ENCODE measurements at regions not wholly inside any gene's neighbourhood (a gene's known extent, or its start where the extent isn't known, plus 50 kb on each side); places are given as distances from the start of the nearest gene placed in this dataset.

DNA sequence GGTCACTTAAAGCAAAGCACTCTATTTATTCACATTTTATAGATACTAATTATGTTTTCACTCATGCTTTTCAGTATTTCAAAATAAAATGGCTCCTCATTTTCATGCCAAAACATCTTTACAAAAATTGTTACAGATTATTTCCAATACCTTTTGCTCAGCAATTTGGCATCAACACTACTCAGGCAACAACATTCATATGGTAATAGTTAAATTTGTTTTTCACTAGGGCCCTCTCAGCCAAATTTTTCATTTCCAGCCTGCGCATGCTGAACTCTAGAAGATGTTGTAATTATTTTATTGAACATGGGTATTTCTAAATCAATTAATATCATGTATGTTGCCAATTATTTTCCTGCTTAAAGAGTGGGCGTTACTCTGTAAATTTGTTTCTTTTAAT is 225.6 kb downstream of the ANTXR2 start:
- CTCF ChIA-PET, result no interaction called here
- no TSS peak for BruUV-seq (replicated peaks)

DNA sequence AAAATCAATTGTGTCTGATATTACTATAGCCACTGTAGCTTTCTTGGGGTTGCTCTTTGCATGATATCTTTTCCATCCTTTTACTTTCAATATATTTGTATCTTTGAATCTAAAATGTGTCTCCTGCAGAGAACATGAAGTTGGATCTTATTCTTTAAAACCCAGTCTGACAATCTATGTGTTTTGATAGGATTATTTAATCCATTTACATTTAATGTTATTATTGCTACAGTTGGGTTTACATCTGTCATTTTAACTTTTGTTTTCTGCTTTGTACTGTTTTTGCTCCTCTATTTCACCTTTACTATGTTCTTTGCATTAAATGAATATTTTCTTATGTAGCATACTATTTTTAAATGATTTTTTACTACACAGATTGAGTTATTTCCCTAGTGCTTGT is 230.9 kb downstream of the ANTXR2 start:
- POLR2A ChIA-PET, result no interaction called here
- BruUV-seq (replicated peaks), result no TSS peak
- TF ChIP-seq POLR2A (IDR thresholded peaks at IDR 0.05; ENCODE audit: low read depth, low read length) (no peak), GATA2 (IDR thresholded peaks at IDR 0.05; ENCODE audit: insufficient read depth, insufficient read length, low read depth, low read length) (no peak), POLR2AphosphoS5 (IDR thresholded peaks at IDR 0.05; ENCODE audit: insufficient read depth, low read depth, low read length) (no peak), EZH2 (IDR thresholded peaks at IDR 0.05; ENCODE audit: borderline replicate concordance, low read depth, low read length, severe bottlenecking) (no peak), MYC (IDR thresholded peaks at IDR 0.05; ENCODE audit: low read depth, low read length) (no peak)
- TF ChIP-seq, protein P1, sequence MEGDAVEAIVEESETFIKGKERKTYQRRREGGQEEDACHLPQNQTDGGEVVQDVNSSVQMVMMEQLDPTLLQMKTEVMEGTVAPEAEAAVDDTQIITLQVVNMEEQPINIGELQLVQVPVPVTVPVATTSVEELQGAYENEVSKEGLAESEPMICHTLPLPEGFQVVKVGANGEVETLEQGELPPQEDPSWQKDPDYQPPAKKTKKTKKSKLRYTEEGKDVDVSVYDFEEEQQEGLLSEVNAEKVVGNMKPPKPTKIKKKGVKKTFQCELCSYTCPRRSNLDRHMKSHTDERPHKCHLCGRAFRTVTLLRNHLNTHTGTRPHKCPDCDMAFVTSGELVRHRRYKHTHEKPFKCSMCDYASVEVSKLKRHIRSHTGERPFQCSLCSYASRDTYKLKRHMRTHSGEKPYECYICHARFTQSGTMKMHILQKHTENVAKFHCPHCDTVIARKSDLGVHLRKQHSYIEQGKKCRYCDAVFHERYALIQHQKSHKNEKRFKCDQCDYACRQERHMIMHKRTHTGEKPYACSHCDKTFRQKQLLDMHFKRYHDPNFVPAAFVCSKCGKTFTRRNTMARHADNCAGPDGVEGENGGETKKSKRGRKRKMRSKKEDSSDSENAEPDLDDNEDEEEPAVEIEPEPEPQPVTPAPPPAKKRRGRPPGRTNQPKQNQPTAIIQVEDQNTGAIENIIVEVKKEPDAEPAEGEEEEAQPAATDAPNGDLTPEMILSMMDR (IDR thresholded peaks at IDR 0.05; ENCODE audit: extremely low read depth in 1 of 2, insufficient read depth in 1 of 2, low read depth in 1 of 2, low read length in 2 of 2), result no peak
- no peak overlapping the region for H3K27ac ChIP-seq (ENCODE audit: insufficient read depth, low read depth, low read length)
- H3K4me2 ChIP-seq (ENCODE audit: insufficient read depth, low read length), result no peak overlapping the region
- FAIRE-seq, result no peak
- no peaks in the 10 kb centered on the region for H3K79me2 ChIP-seq (ENCODE audit: control insufficient read depth, insufficient read depth, low read length)
- intact Hi-C loops (cut with micrococcal nuclease), result no loop called here
- H3K9me3 ChIP-seq (replicated peaks; ENCODE audit: control insufficient read depth, insufficient read depth, low read length), result no peaks in the 10 kb centered on the region
- CTCF ChIA-PET, result no interaction called here
- no peak overlapping the region for H3K9ac ChIP-seq (replicated peaks; ENCODE audit: extremely low read depth, insufficient read depth, low read length)
- no peak overlapping the region for H3K4me3 ChIP-seq (replicated peaks in 1 of 3; ENCODE audit: insufficient read depth in 1 of 3, low read depth in 1 of 3, low read length in 3 of 3)
- no peaks in the 10 kb centered on the region for H3K4me1 ChIP-seq (ENCODE audit: control insufficient read depth, extremely low read depth, insufficient read depth, low read length)
- no peaks in the 10 kb centered on the region for H3K9me1 ChIP-seq (replicated peaks; ENCODE audit: control insufficient read depth, extremely low read depth, insufficient read depth, low read length)
- H4K20me1 ChIP-seq (replicated peaks; ENCODE audit: control insufficient read depth, extremely low read depth, insufficient read depth, low read length), result no peaks in the 10 kb centered on the region
- H3K27me3 ChIP-seq (ENCODE audit: control insufficient read depth in 2 of 2, insufficient read depth in 2 of 2, low read length in 2 of 2), result no peaks in the 10 kb centered on the region
- no peaks in the 10 kb centered on the region for H3K36me3 ChIP-seq (ENCODE audit: control insufficient read depth in 2 of 2, extremely low read depth in 1 of 2, insufficient read depth in 2 of 2, low read length in 2 of 2)
- no peak for DNase-seq (ENCODE audit: low read depth, low spot score)
- dilution Hi-C loops (cut with MboI; ENCODE audit: extremely low pct_ligation_motif_present, low sequenced_read_pairs), result no loop called here
- no peak overlapping the region for H2AFZ ChIP-seq (ENCODE audit: low read depth, low read length)

More for the DNA sequence above, 225.6 kb downstream of the ANTXR2 start:
- Histone ChIP-seq H3K4me2 (ENCODE audit: insufficient read depth, low read length) (no peak overlapping the region), H3K9me1 (replicated peaks; ENCODE audit: control insufficient read depth, extremely low read depth, insufficient read depth, low read length) (no peaks in the 10 kb centered on the region), H3K27me3 (ENCODE audit: control insufficient read depth in 2 of 2, insufficient read depth in 2 of 2, low read length in 2 of 2) (no peaks in the 10 kb centered on the region), H2AFZ (ENCODE audit: low read depth, low read length) (no peak overlapping the region), H3K9ac (replicated peaks; ENCODE audit: extremely low read depth, insufficient read depth, low read length) (no peak overlapping the region), H3K4me3 (replicated peaks in 1 of 3; ENCODE audit: insufficient read depth in 1 of 3, low read depth in 1 of 3, low read length in 3 of 3) (no peak overlapping the region), H3K4me1 (ENCODE audit: control insufficient read depth, extremely low read depth, insufficient read depth, low read length) (peaks cover 8% of the 10 kb centered on the region), H4K20me1 (replicated peaks; ENCODE audit: control insufficient read depth, extremely low read depth, insufficient read depth, low read length) (no peaks in the 10 kb centered on the region), H3K36me3 (ENCODE audit: control insufficient read depth in 2 of 2, extremely low read depth in 1 of 2, insufficient read depth in 2 of 2, low read length in 2 of 2) (no peaks in the 10 kb centered on the region), H3K79me2 (ENCODE audit: control insufficient read depth, insufficient read depth, low read length) (no peaks in the 10 kb centered on the region), H3K27ac (ENCODE audit: insufficient read depth, low read depth, low read length) (no peak overlapping the region), H3K9me3 (replicated peaks; ENCODE audit: control insufficient read depth, insufficient read depth, low read length) (no peaks in the 10 kb centered on the region)
- dilution Hi-C loops (cut with MboI; ENCODE audit: extremely low pct_ligation_motif_present, low sequenced_read_pairs), result no loop called here
- TF ChIP-seq FOS (IDR thresholded peaks at IDR 0.05; ENCODE audit: borderline replicate concordance, insufficient read depth, low read length) (no peak), JUN (IDR thresholded peaks at IDR 0.05; ENCODE audit: borderline replicate concordance, insufficient read depth, insufficient read length, low read depth) (no peak), POLR2A (IDR thresholded peaks at IDR 0.05; ENCODE audit: low read depth, low read length) (no peak), EZH2 (IDR thresholded peaks at IDR 0.05; ENCODE audit: borderline replicate concordance, low read depth, low read length, severe bottlenecking) (no peak)
- TF ChIP-seq, protein P2, sequence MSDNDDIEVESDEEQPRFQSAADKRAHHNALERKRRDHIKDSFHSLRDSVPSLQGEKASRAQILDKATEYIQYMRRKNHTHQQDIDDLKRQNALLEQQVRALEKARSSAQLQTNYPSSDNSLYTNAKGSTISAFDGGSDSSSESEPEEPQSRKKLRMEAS (IDR thresholded peaks at IDR 0.05; ENCODE audit: insufficient read depth, insufficient read length), result no peak
- TF ChIP-seq, protein P1 (IDR thresholded peaks at IDR 0.05; ENCODE audit: extremely low read depth in 1 of 2, insufficient read depth in 1 of 2, low read depth in 1 of 2, low read length in 2 of 2), result no peak
- POLR2A ChIA-PET, result no interaction called here
- FAIRE-seq (no peak), DNase-seq (ENCODE audit: low read depth, low spot score) (no peak)
- intact Hi-C loops (cut with micrococcal nuclease), result no loop called here
